Activated naive CD8-positive, alpha-beta T cell treated with anti-CD3 and anti-CD28 coated beads for 36 hours (primary cell): ENCODE measurements at regions not wholly inside any gene's neighbourhood (a gene's known extent, or its start where the extent isn't known, plus 50 kb on each side); places are given as distances from the start of the nearest gene placed in this dataset.
A peak's percentile ranks its signal among the peaks of the same experiment; 100 is the strongest.
"Not testable (repeated sequence)": the region's sequence is repeated elsewhere in the genome, so short reads cannot be mapped to it uniquely, and the experiment has no call there.

Experiments used
- DNase-seq: peaks from one replicate; pipeline ENCODE4 v3.0.0; 2021
- H3K27ac Mint-ChIP-seq: one replicate; pipeline ENCODE4 v1.8.0; 2022; ENCODE audit warnings: mild to moderate bottlenecking, moderate library complexity, mixed read lengths
- H3K27me3 Mint-ChIP-seq: one replicate; pipeline ENCODE4 v1.8.0; 2022; ENCODE audit warnings: mild to moderate bottlenecking, mixed read lengths
- H3K36me3 Mint-ChIP-seq: one replicate; pipeline ENCODE4 v1.8.0; 2021; ENCODE audit warnings: mild to moderate bottlenecking, mixed read lengths
- H3K4me1 Mint-ChIP-seq: one replicate; pipeline ENCODE4 v1.8.0; 2021; ENCODE audit warnings: mixed read lengths
- H3K4me3 Mint-ChIP-seq: one replicate; pipeline ENCODE4 v1.8.0; 2022; ENCODE audit warnings: mild to moderate bottlenecking, moderate library complexity, mixed read lengths
- H3K9me3 Mint-ChIP-seq: one replicate; pipeline ENCODE4 v1.8.0; 2022; ENCODE audit warnings: mixed read lengths

DNA sequence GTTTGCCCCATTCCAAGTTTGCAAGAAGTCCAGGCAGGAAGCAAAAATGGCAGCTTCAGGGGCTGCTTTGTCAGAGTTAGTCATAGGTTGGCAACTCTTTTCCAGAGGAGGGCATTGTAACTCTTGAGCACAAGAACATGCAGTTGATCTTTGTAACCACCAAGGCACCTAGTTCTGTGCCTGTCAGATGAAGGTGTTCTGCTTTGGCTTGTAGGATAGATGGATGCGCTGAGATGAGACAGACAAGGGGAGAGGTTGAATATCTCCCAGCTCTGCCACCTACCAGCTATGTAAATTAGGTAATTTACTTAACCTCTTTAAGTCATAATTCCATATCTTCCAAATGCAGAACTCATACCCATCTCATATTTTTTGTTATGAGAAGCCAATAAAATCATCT is 89.3 kb downstream of the ZNF648 start:
- Mint-ChIP-seq H3K27ac (no peak overlapping the region), H3K9me3 (peaks cover 12% of the 10 kb centered on the region), H3K4me1 (no peaks in the 10 kb centered on the region), H3K4me3 (no peak overlapping the region), H3K36me3 (no peaks in the 10 kb centered on the region), H3K27me3 (peaks cover 36% of the 10 kb centered on the region)
- DNase-seq: no peak

DNA sequence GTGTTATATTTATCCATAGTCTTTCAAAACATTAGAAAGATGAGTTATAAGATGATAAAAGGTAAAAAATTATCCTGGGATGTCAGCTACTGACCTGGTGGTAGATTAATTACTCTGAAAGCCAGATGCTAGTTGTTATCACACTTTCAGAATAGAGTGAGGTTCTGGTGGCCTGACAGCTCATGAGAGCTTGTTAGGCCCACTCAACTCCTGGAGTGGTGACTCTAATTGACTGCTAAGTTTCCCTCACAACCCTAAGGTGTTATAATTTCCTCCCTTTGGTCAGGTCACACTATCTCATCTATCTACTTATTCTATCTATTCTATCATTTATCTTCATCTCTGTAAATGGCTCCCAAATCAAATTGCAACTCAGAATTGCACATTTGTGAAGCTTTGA is 90.1 kb downstream of the ZNF648 start:
- H3K27ac Mint-ChIP-seq: no peak overlapping the region
- no peak for DNase-seq
- H3K4me1 Mint-ChIP-seq: no peaks in the 10 kb centered on the region

DNA sequence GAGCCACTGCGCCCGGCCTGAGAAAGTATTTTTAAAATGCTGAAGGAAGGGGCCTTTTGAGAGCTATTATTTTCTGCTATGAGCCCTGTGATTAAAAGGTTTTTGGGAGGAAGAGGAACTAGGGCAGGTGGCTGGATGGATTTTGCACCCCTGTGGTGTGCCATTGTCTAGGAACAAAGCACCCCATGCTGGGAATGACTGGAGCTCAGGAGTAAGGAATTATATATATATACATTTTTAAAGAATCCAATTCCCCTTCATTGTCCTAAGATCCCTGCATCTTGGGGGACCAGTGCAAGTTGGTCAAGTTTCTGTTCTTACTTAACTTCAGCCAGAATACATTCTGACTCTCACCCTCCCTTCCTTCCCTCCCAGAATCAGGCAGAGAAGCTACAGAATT is 91.6 kb downstream of the ZNF648 start:
- Mint-ChIP-seq H3K36me3 (no peaks in the 10 kb centered on the region), H3K4me3 (no peak overlapping the region), H3K27me3 (peaks cover 23% of the 10 kb centered on the region), H3K9me3 (peaks cover 2% of the 10 kb centered on the region), H3K27ac (no peak overlapping the region), H3K4me1 (no peaks in the 10 kb centered on the region)
- no peak for DNase-seq

More for the DNA sequence above, 90.1 kb downstream of the ZNF648 start:
- Mint-ChIP-seq H3K9me3 (peaks cover 9% of the 10 kb centered on the region), H3K27me3 (peaks cover 32% of the 10 kb centered on the region), H3K36me3 (no peaks in the 10 kb centered on the region), H3K4me3 (no peak overlapping the region)

DNA sequence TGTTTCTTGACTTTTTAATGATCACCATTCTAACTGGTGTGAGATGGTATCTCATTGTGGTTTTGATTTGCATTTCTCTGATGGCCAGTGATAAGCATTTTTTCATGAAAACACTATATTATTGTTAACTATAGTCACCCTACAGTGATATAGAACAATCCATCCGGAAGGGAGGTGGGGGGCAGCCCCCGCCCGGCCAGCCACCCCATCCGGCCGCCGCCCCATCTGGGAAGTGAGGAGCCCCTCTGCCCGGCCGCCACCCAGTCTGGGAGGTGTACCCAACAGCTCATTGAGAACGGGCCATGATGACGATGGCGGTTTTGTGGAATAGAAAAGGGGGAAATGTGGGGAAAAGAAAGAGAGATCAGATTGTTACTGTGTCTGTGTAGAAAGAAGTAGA is 106.8 kb downstream of the ZNF648 start:
- H3K4me3 Mint-ChIP-seq, DNase-seq, H3K36me3 Mint-ChIP-seq, H3K27ac Mint-ChIP-seq, H3K4me1 Mint-ChIP-seq: not testable (repeated sequence)
- peaks cover 33% of the 10 kb centered on the region for H3K9me3 Mint-ChIP-seq
- peaks cover 16% of the 10 kb centered on the region for H3K27me3 Mint-ChIP-seq

DNA sequence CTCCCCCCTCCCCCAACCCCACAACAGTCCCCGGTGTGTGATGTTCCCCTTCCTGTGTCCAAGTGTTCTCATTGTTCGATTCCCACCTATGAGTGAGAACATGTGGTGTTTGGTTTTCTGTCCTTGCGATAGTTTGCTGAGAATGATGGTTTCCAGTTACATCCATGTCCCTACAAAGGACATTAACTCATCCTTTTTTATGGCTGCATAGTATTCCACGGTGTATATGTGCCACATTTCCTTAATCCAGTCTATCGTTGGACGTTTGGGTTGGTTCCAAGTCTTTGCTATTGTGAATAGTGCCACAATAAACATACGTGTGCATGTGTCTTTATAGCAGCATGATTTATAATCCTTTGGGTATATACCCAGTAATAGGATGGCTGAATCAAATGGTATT is 107.3 kb downstream of the ZNF648 start:
- DNase-seq, H3K36me3 Mint-ChIP-seq, H3K4me3 Mint-ChIP-seq, H3K4me1 Mint-ChIP-seq, H3K27ac Mint-ChIP-seq: not testable (repeated sequence)
- Mint-ChIP-seq H3K9me3 (peaks cover 28% of the 10 kb centered on the region), H3K27me3 (peaks cover 15% of the 10 kb centered on the region)

DNA sequence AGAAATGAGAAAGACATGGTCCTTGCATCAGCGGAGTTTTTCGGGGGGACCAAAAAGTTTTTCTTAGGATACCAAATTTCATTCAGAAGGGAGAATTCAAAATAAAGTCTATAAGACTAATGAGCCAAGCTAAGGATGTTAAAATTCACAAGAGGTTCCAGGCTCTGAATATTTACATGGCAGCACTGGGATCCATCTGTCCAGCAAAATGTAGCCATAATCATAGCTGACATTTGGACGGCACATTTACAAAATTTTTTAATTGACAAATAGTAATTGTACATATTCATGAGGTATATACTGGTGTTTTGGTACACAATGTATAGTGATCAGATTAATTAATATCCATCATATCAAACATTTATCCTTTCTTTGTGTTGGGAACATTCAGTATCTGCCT is 107.9 kb downstream of the ZNF648 start:
- Mint-ChIP-seq H3K27me3 (peaks cover 11% of the 10 kb centered on the region), H3K27ac (no peak overlapping the region), H3K4me3 (no peak overlapping the region), H3K36me3 (no peaks in the 10 kb centered on the region), H3K9me3 (peaks cover 23% of the 10 kb centered on the region), H3K4me1 (peaks cover 4% of the 10 kb centered on the region)
- DNase-seq: no peak

DNA sequence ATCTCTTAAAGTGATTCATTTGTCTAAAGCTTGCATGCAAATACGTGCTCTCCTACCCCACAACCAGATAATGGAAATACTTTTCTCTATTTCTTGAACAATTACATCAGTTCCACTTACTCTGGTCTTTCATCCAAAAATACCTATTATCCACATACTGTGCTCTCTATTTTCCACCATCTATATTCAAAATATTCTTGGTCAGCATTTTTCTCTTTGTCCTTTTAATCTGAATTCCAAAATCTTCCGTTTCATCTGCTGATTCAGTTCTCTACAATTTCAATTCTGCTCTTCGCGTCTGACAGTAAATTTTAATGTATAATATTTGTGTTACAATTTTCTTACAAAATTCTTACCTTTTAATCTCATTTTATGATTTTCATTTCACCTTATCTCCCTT is 110.3 kb downstream of the ZNF648 start:
- Mint-ChIP-seq H3K27me3 (peaks cover 8% of the 10 kb centered on the region), H3K27ac (no peak overlapping the region), H3K9me3 (peaks cover 22% of the 10 kb centered on the region), H3K4me3 (no peak overlapping the region), H3K36me3 (no peaks in the 10 kb centered on the region), H3K4me1 (peaks cover 4% of the 10 kb centered on the region)
- no peak for DNase-seq

DNA sequence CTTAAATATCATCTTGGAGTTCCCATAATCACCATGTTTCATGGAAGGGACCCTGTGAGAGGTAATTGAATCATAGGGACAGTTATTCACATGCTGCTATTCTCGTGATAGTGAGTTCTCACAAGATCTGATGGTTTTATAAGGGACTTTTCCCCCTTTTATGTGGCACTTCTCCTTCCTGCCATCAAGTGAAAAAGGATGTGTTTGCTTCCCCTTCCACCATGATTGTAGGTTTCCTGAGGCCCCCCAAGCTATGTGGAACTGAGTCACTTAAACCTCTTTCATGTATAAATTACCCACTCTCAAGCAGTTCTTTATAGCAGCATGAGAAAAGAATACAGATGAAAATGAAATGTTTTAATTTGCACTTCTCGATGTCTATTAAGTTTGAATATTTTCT is 112.0 kb downstream of the ZNF648 start:
- Mint-ChIP-seq H3K27me3 (peaks cover 10% of the 10 kb centered on the region), H3K9me3 (peaks cover 19% of the 10 kb centered on the region), H3K36me3 (no peaks in the 10 kb centered on the region), H3K4me1 (peaks cover 4% of the 10 kb centered on the region), H3K27ac (no peak overlapping the region), H3K4me3 (no peak overlapping the region)
- no peak for DNase-seq

DNA sequence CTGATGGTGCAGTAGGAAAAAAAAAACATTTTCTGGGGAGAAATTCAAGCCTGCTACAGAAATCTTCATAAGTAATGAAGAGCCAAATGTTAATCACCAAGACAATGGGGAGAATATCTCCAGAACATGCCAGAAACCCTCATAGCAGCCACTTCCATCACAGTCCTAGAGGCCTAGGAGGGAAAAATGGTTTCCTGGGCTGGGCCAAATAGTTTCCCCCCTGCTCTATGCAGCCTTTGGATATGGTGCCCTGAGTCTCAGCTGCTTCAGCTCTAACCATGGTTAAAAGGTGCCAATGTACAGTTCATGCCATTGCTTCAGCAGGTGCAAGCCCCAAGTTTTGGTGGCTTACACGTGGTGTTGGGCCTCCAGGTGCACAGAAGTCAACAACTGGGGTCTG is 113.1 kb downstream of the ZNF648 start:
- H3K27me3 Mint-ChIP-seq: peaks cover 20% of the 10 kb centered on the region
- H3K4me1 Mint-ChIP-seq: peaks cover 4% of the 10 kb centered on the region
- DNase-seq: no peak
- no peaks in the 10 kb centered on the region for H3K36me3 Mint-ChIP-seq
- H3K9me3 Mint-ChIP-seq: peaks cover 20% of the 10 kb centered on the region
- no peak overlapping the region for H3K4me3 Mint-ChIP-seq
- no peak overlapping the region for H3K27ac Mint-ChIP-seq

DNA sequence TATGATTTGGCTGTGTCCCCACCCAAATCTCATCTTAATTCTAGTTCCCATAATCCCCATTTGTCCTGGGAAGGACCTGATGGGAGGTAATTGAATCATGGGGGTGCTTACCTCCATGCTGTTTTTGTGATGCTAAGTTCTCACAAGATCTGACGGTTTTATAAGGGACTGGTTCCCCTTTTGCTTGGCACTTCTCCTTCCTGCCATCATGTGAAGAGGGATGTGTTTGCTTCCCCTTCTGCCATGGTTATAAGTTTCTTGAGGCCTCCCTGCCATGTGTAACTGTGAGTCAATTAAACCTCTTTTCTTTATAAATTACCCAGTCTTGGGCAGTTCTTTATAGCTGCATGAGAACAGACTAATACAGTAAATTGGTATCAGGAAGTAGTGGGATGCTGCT is 114.1 kb downstream of the ZNF648 start:
- H3K4me1 Mint-ChIP-seq: peaks cover 4% of the 10 kb centered on the region
- peaks cover 27% of the 10 kb centered on the region for H3K27me3 Mint-ChIP-seq
- H3K27ac Mint-ChIP-seq: no peak overlapping the region
- H3K36me3 Mint-ChIP-seq: no peaks in the 10 kb centered on the region
- DNase-seq: no peak
- peaks cover 20% of the 10 kb centered on the region for H3K9me3 Mint-ChIP-seq
- H3K4me3 Mint-ChIP-seq: no peak overlapping the region

DNA sequence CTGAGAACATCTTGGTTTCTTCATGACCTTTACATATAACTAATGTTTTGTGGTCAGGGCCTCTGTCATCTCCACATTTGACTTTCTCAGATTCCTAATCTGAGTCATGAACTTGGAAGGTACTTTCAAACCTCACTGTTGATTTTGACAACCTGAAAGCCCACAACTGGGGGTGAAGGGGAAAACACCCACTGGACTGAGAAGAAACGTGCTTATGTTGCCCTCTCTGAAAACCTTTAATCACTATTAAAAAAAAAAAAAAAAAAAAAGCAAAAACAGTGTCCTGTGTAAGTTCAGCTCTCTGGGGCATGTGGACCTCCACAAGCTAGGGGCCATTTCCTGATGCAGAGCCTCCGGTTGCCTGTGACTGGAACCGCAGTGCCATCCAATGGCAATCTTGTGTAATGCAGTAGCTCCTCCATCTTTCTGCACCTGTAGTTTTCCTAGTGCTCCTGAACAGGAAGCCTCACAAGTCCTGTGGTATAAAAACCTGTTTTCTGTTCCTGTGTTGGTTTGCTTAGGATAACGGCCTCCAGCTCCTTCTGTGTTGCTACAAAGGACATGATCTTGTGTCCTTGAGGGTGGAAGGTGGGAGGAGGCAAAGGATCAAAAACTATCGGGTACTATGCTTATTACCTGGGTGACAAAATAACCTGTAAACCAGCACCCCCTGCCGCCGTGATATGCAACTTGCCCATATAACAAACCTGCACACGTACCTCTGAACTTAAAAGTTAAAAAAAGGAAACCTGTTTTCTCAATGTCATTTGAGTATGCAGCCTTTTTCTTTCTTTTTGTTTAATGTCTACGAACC is 124.5 kb downstream of the ZNF648 start:
- H3K36me3 Mint-ChIP-seq: no peaks in the 10 kb centered on the region
- H3K4me3 Mint-ChIP-seq: no peak overlapping the region
- H3K27me3 Mint-ChIP-seq: peaks cover 4% of the 10 kb centered on the region
- DNase-seq: peak; percentile 62
- no peak overlapping the region for H3K27ac Mint-ChIP-seq
- no peaks in the 10 kb centered on the region for H3K9me3 Mint-ChIP-seq
- H3K4me1 Mint-ChIP-seq: peaks cover 5% of the 10 kb centered on the region

DNA sequence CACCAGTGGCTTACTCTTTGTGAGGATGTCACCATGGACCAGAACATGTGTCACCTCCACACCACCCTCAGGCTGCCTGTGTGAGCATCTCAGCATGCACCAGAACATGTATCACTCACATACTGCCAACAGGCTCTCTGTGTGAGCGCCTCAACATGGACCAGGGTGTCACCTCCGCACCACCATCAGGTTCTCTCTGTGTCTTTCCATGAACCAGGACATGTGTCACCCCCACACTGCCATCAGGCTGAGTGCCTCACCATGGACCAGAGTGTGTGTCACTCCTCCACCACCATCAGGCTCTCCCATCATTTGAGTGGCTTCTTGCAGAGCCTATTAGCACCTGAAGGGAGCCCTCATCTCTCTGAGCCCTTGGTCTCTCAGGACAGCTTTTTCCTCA is 125.2 kb downstream of the ZNF648 start:
- DNase-seq: peak; percentile 49
- Mint-ChIP-seq H3K4me3 (no peak overlapping the region), H3K27ac (no peak overlapping the region), H3K4me1 (peaks cover 5% of the 10 kb centered on the region), H3K36me3 (no peaks in the 10 kb centered on the region), H3K9me3 (no peaks in the 10 kb centered on the region), H3K27me3 (peaks cover 4% of the 10 kb centered on the region)

DNA sequence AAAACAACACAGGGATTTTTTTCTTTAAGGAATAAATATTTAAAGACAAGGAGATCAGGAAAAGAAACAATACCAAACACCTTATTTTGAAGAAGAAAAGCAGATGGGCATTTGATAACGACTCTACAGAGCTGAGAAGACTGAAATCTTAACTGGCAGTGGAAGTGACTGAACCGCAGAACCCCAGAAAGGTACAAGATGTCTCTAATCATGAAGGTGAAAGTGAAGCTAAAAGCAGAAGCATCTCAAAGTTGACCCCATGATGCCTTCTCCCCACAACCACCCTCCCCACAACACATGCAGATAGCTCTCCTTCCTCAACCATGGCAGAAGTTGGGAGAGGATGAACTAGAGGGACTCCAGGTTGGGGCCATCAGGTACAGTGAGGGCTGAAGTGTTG is 129.6 kb downstream of the ZNF648 start:
- no peaks in the 10 kb centered on the region for H3K9me3 Mint-ChIP-seq
- DNase-seq: no peak
- H3K27me3 Mint-ChIP-seq: peaks cover 12% of the 10 kb centered on the region
- no peaks in the 10 kb centered on the region for H3K36me3 Mint-ChIP-seq
- no peaks in the 10 kb centered on the region for H3K4me1 Mint-ChIP-seq
- H3K4me3 Mint-ChIP-seq: no peak overlapping the region
- H3K27ac Mint-ChIP-seq: no peak overlapping the region

DNA sequence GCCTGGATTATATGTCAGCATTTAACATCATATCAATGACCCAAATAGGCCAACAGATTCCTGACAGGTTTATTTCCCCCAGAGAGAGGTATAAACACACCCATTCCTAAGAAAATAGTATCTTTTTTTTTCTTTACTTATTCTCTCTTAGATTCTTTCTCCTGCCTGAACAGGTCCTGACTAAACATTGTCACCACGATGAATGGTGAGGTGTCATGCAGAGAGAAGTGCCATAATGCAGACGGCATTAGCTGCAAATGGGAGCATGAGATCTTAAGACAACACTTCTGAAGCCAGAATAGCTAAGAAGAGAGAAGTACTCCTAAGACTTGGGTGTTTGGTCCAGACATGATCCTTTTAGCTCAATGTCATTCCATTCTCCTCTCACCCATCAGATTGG is 131.3 kb downstream of the ZNF648 start:
- Mint-ChIP-seq H3K4me1 (no peaks in the 10 kb centered on the region), H3K36me3 (no peaks in the 10 kb centered on the region), H3K9me3 (no peaks in the 10 kb centered on the region), H3K27ac (no peak overlapping the region), H3K27me3 (peaks cover 12% of the 10 kb centered on the region), H3K4me3 (no peak overlapping the region)
- DNase-seq: no peak

DNA sequence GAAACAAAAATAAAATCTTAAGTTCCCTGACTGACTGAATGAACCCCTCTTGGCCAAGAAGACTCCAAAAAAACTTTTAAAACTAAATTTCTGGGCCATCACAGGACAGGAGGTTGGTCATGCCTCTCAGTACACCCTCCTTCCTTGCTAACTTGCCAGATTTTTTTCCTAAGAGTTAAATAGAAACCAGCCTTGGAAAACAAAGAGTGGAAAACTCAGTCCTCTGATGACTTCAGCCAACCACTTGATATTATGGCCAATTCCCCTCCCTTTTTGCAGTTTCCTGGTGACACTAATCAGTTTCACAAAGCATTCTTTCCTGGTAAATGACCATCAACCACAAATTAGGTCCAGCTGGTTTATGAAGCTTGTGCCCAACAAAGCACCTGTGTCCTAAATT is 134.8 kb downstream of the ZNF648 start:
- Mint-ChIP-seq H3K9me3 (peaks cover 1% of the 10 kb centered on the region), H3K27me3 (peaks cover 9% of the 10 kb centered on the region), H3K4me1 (no peaks in the 10 kb centered on the region), H3K36me3 (no peaks in the 10 kb centered on the region), H3K4me3 (no peak overlapping the region), H3K27ac (no peak overlapping the region)
- no peak for DNase-seq

DNA sequence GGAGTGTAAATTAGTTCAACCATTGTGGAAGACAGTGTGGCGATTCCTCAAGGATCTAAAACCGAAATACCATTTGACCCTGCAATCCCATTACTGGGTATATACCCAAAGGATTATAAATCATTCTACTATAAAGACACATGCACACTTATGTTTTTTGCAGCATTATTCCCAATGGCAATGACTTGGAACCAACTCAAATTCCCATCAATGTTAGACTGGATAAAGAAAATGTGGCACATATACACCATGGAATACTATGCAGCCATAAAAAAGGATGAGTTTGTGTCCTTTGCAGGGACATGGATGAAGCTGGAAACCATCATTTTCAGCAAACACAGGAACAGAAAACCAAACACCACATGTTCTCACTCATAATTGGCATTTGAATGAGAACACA is 137.5 kb downstream of the ZNF648 start:
- not testable (repeated sequence) for H3K9me3 Mint-ChIP-seq, H3K27ac Mint-ChIP-seq, DNase-seq, H3K4me1 Mint-ChIP-seq, H3K4me3 Mint-ChIP-seq, H3K36me3 Mint-ChIP-seq
- peaks cover 15% of the 10 kb centered on the region for H3K27me3 Mint-ChIP-seq
